HFFc6 (cell line): ENCODE measurements at regions not wholly inside any gene's neighbourhood (a gene's known extent, or its start where the extent isn't known, plus 50 kb on each side); places are given as distances from the start of the nearest gene placed in this dataset.

Source experiments
- DNase-seq: peaks from one replicate; pipeline ENCODE4 v3.0.0-alpha.2; 2018
- H3K27ac Mint-ChIP-seq: 2 replicates; pipeline ENCODE4 v1.8.0; 2020; ENCODE audit warnings: mild to moderate bottlenecking, mixed read lengths
- H3K27me3 Mint-ChIP-seq: 2 replicates; pipeline ENCODE4 v1.8.0; 2021; ENCODE audit warnings: mild to moderate bottlenecking, moderate library complexity, mixed read lengths; ENCODE audit not compliant: insufficient read depth
- H3K36me3 Mint-ChIP-seq: 2 replicates; pipeline ENCODE4 v1.8.0; 2021; ENCODE audit warnings: low read depth, mixed read lengths
- H3K4me1 Mint-ChIP-seq: 2 replicates; pipeline ENCODE4 v1.8.0; 2020; ENCODE audit warnings: low read depth, mixed read lengths
- H3K4me3 Mint-ChIP-seq: 2 replicates; pipeline ENCODE4 v1.8.0; 2020; ENCODE audit warnings: mild to moderate bottlenecking, moderate library complexity, mixed read lengths
- H3K9me3 Mint-ChIP-seq: 2 replicates; pipeline ENCODE4 v1.8.0; 2020; ENCODE audit warnings: mild to moderate bottlenecking, mixed read lengths
- TF ChIP-seq, protein P1 (sequence below): fragments of 200-600 bp; sonication (generic); IDR thresholded peaks from 2 replicates; pipeline ENCODE4 v1.5.0; 2021; ENCODE audit warnings: antibody characterized with exemption, mild to moderate bottlenecking

DNA sequence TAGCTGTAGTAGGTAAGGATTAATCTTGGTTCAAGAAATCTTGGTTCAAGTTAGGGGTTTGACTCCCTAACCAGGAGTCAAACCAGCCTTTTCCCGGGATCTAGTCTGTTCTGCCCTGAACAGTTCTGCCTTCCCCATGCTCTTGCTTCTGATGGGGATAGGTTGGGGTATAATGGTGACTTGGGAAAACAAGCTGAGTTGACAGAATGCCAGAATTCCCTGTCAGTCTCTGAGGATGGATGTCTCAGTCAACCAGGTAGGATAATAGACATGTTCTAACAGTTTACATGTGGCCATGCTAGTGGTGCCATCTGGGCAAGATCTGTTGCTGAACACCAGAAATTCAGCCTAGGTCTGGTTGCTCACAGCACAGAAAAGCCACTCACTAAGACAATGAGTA is 51.4 kb downstream of the RAB40AL start:
- no peaks in the 10 kb centered on the region for H3K36me3 Mint-ChIP-seq
- no peaks in the 10 kb centered on the region for H3K4me1 Mint-ChIP-seq
- H3K9me3 Mint-ChIP-seq: no peaks in the 10 kb centered on the region
- H3K4me3 Mint-ChIP-seq: no peak overlapping the region
- no peak overlapping the region for H3K27ac Mint-ChIP-seq
- no peak for DNase-seq
- TF ChIP-seq, protein P1, sequence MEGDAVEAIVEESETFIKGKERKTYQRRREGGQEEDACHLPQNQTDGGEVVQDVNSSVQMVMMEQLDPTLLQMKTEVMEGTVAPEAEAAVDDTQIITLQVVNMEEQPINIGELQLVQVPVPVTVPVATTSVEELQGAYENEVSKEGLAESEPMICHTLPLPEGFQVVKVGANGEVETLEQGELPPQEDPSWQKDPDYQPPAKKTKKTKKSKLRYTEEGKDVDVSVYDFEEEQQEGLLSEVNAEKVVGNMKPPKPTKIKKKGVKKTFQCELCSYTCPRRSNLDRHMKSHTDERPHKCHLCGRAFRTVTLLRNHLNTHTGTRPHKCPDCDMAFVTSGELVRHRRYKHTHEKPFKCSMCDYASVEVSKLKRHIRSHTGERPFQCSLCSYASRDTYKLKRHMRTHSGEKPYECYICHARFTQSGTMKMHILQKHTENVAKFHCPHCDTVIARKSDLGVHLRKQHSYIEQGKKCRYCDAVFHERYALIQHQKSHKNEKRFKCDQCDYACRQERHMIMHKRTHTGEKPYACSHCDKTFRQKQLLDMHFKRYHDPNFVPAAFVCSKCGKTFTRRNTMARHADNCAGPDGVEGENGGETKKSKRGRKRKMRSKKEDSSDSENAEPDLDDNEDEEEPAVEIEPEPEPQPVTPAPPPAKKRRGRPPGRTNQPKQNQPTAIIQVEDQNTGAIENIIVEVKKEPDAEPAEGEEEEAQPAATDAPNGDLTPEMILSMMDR: no peak
- no peaks in the 10 kb centered on the region; the same call in none of the 2 replicates for H3K27me3 Mint-ChIP-seq

DNA sequence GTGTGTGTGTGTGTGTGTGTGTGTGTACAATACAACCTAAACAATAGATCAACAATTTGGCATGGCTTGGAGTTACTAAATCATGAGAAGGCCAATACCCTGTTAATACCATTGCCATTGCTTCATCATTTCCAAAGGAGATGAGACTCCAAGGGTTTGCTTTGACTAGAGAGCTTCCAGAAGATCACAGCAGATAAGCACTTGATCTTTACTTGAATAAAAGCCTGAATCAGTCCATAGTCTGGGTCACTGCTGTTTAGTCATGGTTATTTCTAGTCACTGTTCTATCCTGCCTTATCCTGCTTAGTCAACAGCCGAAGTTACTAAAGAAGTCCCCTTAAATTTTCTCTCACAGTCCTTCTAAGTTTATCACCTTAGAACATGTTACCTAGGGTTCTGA is 58.2 kb downstream of the RAB40AL start:
- Mint-ChIP-seq H3K4me3 (no peak overlapping the region), H3K27ac (peak overlapping the region; percentile 56)
- DNase-seq: peak; percentile 83

DNA sequence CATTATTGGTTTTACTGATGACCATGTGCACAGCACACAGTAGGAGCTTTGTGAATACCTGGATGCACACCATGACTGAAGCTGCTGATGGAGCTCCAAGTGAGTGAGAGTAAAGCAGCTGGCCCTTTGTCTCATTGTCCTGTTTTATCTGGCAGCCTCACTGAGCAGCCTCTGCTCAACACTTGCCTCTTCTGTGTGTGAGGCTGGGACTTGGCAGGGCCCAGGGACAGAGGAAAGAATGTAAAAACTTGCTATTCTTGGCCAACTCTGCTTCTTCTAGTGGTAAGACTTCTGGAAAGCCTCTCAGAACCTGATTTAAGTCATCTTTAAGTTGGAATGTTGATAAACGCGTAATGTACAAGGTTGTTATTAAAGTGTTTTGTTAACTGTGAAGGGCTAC is 61.4 kb downstream of the BEX1 start:
- Mint-ChIP-seq H3K4me3 (no peak overlapping the region), H3K27me3 (no peaks in the 10 kb centered on the region; the same call in none of the 2 replicates), H3K9me3 (no peaks in the 10 kb centered on the region), H3K27ac (no peak overlapping the region), H3K36me3 (no peaks in the 10 kb centered on the region), H3K4me1 (peaks cover 16% of the 10 kb centered on the region)
- DNase-seq: no peak
- TF ChIP-seq, protein P1: no peak

More for the DNA sequence above, 58.2 kb downstream of the RAB40AL start:
- no peaks in the 10 kb centered on the region for H3K27me3 Mint-ChIP-seq
- H3K4me1 Mint-ChIP-seq: peaks cover 18% of the 10 kb centered on the region
- H3K36me3 Mint-ChIP-seq: no peaks in the 10 kb centered on the region
- no peaks in the 10 kb centered on the region for H3K9me3 Mint-ChIP-seq
- TF ChIP-seq, protein P1: no peak
